HepG2 (cell line): ENCODE measurements at regions not wholly inside any gene's neighbourhood (a gene's known extent, or its start where the extent isn't known, plus 50 kb on each side); places are given as distances from the start of the nearest gene placed in this dataset.

Experiments
- ATAC-seq: fragments of 200-7000 bp; cut with Tn5 transposase; 3 replicates; pipeline ENCODE4 v1.9.1; 2020; ENCODE audit warnings: mild to moderate bottlenecking, moderate library complexity
- BruUV-seq: library from RNA; stranded (reverse); fragments of 400-500 nt; replicated peaks from 2 replicates; lab custom pipeline; 2021; lab: Mats Ljungman, UMichigan
- CTCF ChIA-PET: fragments of 300-600 bp; formaldehyde crosslinking; extraction: SDS; loops from one replicate; lab custom pipeline; 2021; ENCODE audit warnings: low total read pairs, inconsistent platforms, low intra/inter-chr PET ratio; lab: Yijun Ruan, JAX
- POLR2A ChIA-PET: fragments of 350-600 bp; sonication (Branson Sonifier 250); formaldehyde crosslinking; loops from one replicate; lab custom pipeline; 2020; ENCODE audit warnings: antibody characterized with exemption, inconsistent platforms; lab: Yijun Ruan, JAX
- DNase-seq: peaks from one replicate; pipeline ENCODE4 v3.0.0-alpha.2; 2015; ENCODE audit warnings: low spot score
- FAIRE-seq: peaks from 3 replicates; lab custom pipeline; 2011; peaks lifted over from hg19 to GRCh38; lab: Jason Lieb, UNC
- H2AFZ ChIP-seq: one replicate; pipeline ENCODE4 v1.6.1; 2011; ENCODE audit warnings: low read length, inconsistent platforms
- H3K27ac ChIP-seq: fragments of 300-600 bp; 3 replicates; pipeline ENCODE4 v1.8.0; 2011; ENCODE audit warnings: mixed run types, mild to moderate bottlenecking, mixed read lengths, low read length, inconsistent platforms; ENCODE audit not compliant: insufficient read depth; ENCODE audit errors: extremely low read length
- H3K27me3 ChIP-seq, 2 experiments: fragments of 200-600 bp in 1 of 2; 2 replicates in 1 of 2; 3 replicates in 1 of 2; pipeline versions ENCODE4 v1.6.0 to v1.8.0; 2011; ENCODE audit warnings: low read length in 2 of 2, mild to moderate bottlenecking in 2 of 2, moderate library complexity in 2 of 2, inconsistent platforms in 1 of 2; ENCODE audit not compliant: insufficient read depth in 2 of 2, control insufficient read depth in 1 of 2
- H3K36me3 ChIP-seq, 2 experiments: fragments of 200-600 bp in 1 of 2; replicated peaks in 1 of 2; 2 replicates in 1 of 2; 3 replicates in 1 of 2; pipeline versions ENCODE4 v1.5.1 to v1.8.0; 2011; ENCODE audit warnings: low read length in 2 of 2, inconsistent platforms in 1 of 2; ENCODE audit not compliant: insufficient read depth in 2 of 2, control insufficient read depth in 1 of 2
- H3K4me1 ChIP-seq: 2 replicates; pipeline ENCODE4 v1.5.1; 2012; ENCODE audit warnings: low read length, inconsistent platforms; ENCODE audit not compliant: insufficient read depth
- H3K4me2 ChIP-seq: 2 replicates; pipeline ENCODE4 v1.6.0; 2011; ENCODE audit warnings: low read depth, low read length, inconsistent platforms
- H3K4me3 ChIP-seq, 3 experiments: fragments of 200-600 bp in 1 of 3; sonication (generic), shearing (Covaris generic) in 1 of 3; replicated peaks in 1 of 3; 2 replicates each; pipeline ENCODE4 v1.5.1; 2011 to 2016; ENCODE audit warnings: low read length in 3 of 3, inconsistent platforms in 2 of 3, low read depth in 2 of 3, mild to moderate bottlenecking in 2 of 3, control low read depth in 1 of 3, mixed read lengths in 1 of 3; ENCODE audit not compliant: insufficient read depth in 1 of 3
- H3K79me2 ChIP-seq: one replicate; pipeline ENCODE4 v1.6.1; 2011; ENCODE audit warnings: low read length, inconsistent platforms; ENCODE audit not compliant: insufficient read depth
- H3K9ac ChIP-seq: 2 replicates; pipeline ENCODE4 v1.6.0; 2011; ENCODE audit warnings: mild to moderate bottlenecking, low read depth, low read length, inconsistent platforms; ENCODE audit not compliant: insufficient read depth
- H3K9me3 ChIP-seq: 2 replicates; pipeline ENCODE4 v1.5.1; 2012; ENCODE audit warnings: mild to moderate bottlenecking, low read length
- H4K20me1 ChIP-seq: 2 replicates; pipeline ENCODE4 v1.6.0; 2011; ENCODE audit warnings: inconsistent platforms, mild to moderate bottlenecking, low read length, moderate library complexity; ENCODE audit not compliant: insufficient read depth
- GZF1 ChIP-seq: sonication (generic); formaldehyde crosslinking; IDR thresholded peaks from 2 replicates; pipeline ENCODE4 v1.5.1; 2020; ENCODE audit warnings: mild to moderate bottlenecking, missing genetic modification reagents
- KLF6 ChIP-seq: IDR thresholded peaks from 2 replicates; pipeline ENCODE4 v1.8.0; 2016; ENCODE audit warnings: missing biosample characterization, missing genetic modification reagents
- MYNN ChIP-seq: sonication (generic); formaldehyde crosslinking; IDR thresholded peaks from 2 replicates; pipeline ENCODE4 v1.4.0; 2020; ENCODE audit warnings: mild to moderate bottlenecking, low read depth, missing genetic modification reagents
- NR2C2 ChIP-seq: sonication (generic); formaldehyde crosslinking; IDR thresholded peaks from 2 replicates; pipeline ENCODE4 v1.4.0; 2020; ENCODE audit warnings: missing genetic modification reagents, mild to moderate bottlenecking, moderate library complexity, borderline replicate concordance
- RFXAP ChIP-seq: sonication (generic); formaldehyde crosslinking; IDR thresholded peaks from 2 replicates; pipeline ENCODE4 v1.4.0; 2020; ENCODE audit warnings: missing genetic modification reagents, borderline replicate concordance
- SMAD3 ChIP-seq: sonication (generic); formaldehyde crosslinking; IDR thresholded peaks from 2 replicates; pipeline ENCODE4 v1.4.0; 2020; ENCODE audit warnings: missing genetic modification reagents
- SOX6 ChIP-seq, 2 experiments: fragments of 450-650 bp in 1 of 2; sonication (generic) in 1 of 2; formaldehyde crosslinking in 1 of 2; IDR thresholded peaks; 2 replicates each; pipeline versions ENCODE4 v1.4.0 to v1.6.1; 2017 to 2020; ENCODE audit warnings: antibody characterized with exemption in 1 of 2, mild to moderate bottlenecking in 1 of 2, missing genetic modification reagents in 1 of 2
- ZNF12 ChIP-seq: sonication (generic); formaldehyde crosslinking; IDR thresholded peaks from 2 replicates; pipeline ENCODE4 v1.5.0; 2020; ENCODE audit warnings: missing genetic modification reagents
- ZNF30 ChIP-seq: sonication (generic); formaldehyde crosslinking; IDR thresholded peaks from 2 replicates; pipeline ENCODE4 v1.5.0; 2020; ENCODE audit warnings: mild to moderate bottlenecking, missing genetic modification reagents
- in situ Hi-C: cut with HindIII; loops from 2 replicates; pipeline ENCODE4 v1.10.0; 2017; ENCODE audit warnings: low pct_unique_long_range_greater_than_20kb; ENCODE audit not compliant: extremely low pct_ligation_motif_present
- intact Hi-C: fragments of 100-400 bp; cut with micrococcal nuclease; formaldehyde crosslinking; loops from one replicate; pipeline ENCODE4 v1.10.0; 2022; ENCODE audit not compliant: unreplicated experiment
- TF ChIP-seq, protein P1 (sequence below): sonication (generic); formaldehyde crosslinking; IDR thresholded peaks from 2 replicates; pipeline ENCODE4 v1.5.1; 2020; ENCODE audit warnings: mild to moderate bottlenecking, missing genetic modification reagents, borderline replicate concordance
- TF ChIP-seq, protein P2 (sequence below), 2 experiments: IDR thresholded peaks; 2 replicates each; pipeline ENCODE4 v1.6.1; 2011 to 2012; ENCODE audit warnings: low read length in 2 of 2, borderline replicate concordance in 1 of 2, low read depth in 1 of 2, mild to moderate bottlenecking in 1 of 2, moderate library complexity in 1 of 2
- TF ChIP-seq, protein P3 (sequence below): sonication (generic); formaldehyde crosslinking; IDR thresholded peaks from 2 replicates; pipeline ENCODE4 v1.4.0; 2020; ENCODE audit warnings: low read depth, missing genetic modification reagents
- TF ChIP-seq, protein P4 (sequence below): sonication (generic); formaldehyde crosslinking; IDR thresholded peaks from 2 replicates; pipeline ENCODE4 v1.8.0; 2022; ENCODE audit warnings: mild to moderate bottlenecking, missing genetic modification reagents, borderline replicate concordance

DNA sequence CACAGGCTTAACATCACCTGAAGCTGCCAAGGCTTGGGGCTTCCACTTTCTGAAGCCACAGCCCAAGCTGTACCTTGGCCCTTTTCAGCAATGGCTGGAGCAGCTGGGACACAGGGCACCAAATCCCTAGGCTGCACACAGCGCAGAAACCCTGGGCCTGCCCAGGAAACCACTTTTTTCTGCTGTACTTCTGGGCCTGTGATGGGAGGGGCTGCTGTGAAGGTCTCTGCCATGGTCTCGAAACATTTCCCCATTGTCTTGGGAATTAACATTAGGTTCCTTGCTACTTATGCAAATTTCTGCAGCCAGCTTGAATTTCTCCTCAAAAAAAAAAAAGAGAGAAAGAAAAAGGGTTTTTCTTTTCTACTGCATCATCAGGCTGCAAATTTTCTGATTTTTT lies 219.1 kb downstream of the RPL10L start (continued):
- TF ChIP-seq, protein P1, sequence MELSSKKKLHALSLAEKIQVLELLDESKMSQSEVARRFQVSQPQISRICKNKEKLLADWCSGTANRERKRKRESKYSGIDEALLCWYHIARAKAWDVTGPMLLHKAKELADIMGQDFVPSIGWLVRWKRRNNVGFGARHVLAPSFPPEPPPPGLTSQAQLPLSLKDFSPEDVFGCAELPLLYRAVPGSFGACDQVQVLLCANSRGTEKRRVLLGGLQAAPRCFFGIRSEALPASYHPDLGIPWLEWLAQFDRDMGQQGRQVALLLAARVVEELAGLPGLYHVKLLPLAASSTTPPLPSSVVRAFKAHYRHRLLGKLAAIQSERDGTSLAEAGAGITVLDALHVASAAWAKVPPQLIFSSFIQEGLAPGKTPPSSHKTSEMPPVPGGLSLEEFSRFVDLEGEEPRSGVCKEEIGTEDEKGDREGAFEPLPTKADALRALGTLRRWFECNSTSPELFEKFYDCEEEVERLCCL (CRISPR knock-in tag), result no peak

DNA sequence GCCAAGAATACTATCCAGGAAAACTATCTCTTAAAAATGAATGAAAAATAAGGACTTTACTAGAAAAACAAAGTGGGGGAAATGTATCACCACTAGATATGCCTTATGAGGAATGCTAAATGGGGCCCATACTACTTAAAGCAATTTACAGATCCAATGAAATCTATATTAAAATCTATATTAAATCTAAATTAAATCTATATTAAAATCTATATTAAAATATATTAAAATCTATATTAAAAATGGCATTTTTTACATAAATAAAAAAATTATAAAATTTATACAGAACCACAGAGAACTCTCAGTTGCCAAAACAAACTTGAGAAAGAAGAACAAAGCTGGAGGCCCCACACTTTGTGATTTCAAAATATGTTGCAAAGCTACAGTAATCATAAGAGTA lies 234.5 kb downstream of the RPL10L start:
- FAIRE-seq (no peak), ATAC-seq (no peak), DNase-seq (no peak)
- POLR2A ChIA-PET, result no interaction called here
- Histone ChIP-seq H3K79me2 (no peaks in the 10 kb centered on the region), H3K4me1 (no peaks in the 10 kb centered on the region), H3K9ac (no peak overlapping the region), H3K4me3 (no peak overlapping the region), H3K27me3 (no peaks in the 10 kb centered on the region), H2AFZ (no peak overlapping the region), H3K36me3 (no peaks in the 10 kb centered on the region), H3K27ac (no peak overlapping the region), H4K20me1 (no peaks in the 10 kb centered on the region), H3K4me2 (no peak overlapping the region), H3K9me3 (peaks cover 71% of the 10 kb centered on the region)
- TF ChIP-seq SOX6 (IDR thresholded peaks at IDR 0.05) (no peak), SOX6 (CRISPR knock-in tag; IDR thresholded peaks at IDR 0.05) (no peak), ZNF30 (CRISPR knock-in tag) (no peak), GZF1 (CRISPR knock-in tag) (no peak), MYNN (CRISPR knock-in tag) (no peak), RFXAP (CRISPR knock-in tag) (no peak), SMAD3 (CRISPR knock-in tag) (no peak), KLF6 (CRISPR knock-in tag) (no peak), NR2C2 (CRISPR knock-in tag) (no peak), ZNF12 (CRISPR knock-in tag) (no peak)
- TF ChIP-seq, protein P2, sequence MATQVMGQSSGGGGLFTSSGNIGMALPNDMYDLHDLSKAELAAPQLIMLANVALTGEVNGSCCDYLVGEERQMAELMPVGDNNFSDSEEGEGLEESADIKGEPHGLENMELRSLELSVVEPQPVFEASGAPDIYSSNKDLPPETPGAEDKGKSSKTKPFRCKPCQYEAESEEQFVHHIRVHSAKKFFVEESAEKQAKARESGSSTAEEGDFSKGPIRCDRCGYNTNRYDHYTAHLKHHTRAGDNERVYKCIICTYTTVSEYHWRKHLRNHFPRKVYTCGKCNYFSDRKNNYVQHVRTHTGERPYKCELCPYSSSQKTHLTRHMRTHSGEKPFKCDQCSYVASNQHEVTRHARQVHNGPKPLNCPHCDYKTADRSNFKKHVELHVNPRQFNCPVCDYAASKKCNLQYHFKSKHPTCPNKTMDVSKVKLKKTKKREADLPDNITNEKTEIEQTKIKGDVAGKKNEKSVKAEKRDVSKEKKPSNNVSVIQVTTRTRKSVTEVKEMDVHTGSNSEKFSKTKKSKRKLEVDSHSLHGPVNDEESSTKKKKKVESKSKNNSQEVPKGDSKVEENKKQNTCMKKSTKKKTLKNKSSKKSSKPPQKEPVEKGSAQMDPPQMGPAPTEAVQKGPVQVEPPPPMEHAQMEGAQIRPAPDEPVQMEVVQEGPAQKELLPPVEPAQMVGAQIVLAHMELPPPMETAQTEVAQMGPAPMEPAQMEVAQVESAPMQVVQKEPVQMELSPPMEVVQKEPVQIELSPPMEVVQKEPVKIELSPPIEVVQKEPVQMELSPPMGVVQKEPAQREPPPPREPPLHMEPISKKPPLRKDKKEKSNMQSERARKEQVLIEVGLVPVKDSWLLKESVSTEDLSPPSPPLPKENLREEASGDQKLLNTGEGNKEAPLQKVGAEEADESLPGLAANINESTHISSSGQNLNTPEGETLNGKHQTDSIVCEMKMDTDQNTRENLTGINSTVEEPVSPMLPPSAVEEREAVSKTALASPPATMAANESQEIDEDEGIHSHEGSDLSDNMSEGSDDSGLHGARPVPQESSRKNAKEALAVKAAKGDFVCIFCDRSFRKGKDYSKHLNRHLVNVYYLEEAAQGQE (IDR thresholded peaks at IDR 0.05; ENCODE audit: borderline replicate concordance in 1 of 2, low read depth in 1 of 2, low read length in 2 of 2), result no peak
- TF ChIP-seq, protein P3, sequence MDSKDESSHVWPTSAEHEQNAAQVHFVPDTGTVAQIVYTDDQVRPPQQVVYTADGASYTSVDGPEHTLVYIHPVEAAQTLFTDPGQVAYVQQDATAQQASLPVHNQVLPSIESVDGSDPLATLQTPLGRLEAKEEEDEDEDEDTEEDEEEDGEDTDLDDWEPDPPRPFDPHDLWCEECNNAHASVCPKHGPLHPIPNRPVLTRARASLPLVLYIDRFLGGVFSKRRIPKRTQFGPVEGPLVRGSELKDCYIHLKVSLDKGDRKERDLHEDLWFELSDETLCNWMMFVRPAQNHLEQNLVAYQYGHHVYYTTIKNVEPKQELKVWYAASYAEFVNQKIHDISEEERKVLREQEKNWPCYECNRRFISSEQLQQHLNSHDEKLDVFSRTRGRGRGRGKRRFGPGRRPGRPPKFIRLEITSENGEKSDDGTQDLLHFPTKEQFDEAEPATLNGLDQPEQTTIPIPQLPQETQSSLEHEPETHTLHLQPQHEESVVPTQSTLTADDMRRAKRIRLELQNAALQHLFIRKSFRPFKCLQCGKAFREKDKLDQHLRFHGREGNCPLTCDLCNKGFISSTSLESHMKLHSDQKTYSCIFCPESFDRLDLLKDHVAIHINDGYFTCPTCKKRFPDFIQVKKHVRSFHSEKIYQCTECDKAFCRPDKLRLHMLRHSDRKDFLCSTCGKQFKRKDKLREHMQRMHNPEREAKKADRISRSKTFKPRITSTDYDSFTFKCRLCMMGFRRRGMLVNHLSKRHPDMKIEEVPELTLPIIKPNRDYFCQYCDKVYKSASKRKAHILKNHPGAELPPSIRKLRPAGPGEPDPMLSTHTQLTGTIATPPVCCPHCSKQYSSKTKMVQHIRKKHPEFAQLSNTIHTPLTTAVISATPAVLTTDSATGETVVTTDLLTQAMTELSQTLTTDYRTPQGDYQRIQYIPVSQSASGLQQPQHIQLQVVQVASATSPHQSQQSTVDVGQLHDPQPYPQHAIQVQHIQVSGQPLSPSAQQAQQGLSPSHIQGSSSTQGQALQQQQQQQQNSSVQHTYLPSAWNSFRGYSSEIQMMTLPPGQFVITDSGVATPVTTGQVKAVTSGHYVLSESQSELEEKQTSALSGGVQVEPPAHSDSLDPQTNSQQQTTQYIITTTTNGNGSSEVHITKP (CRISPR knock-in tag), result no peak
- TF ChIP-seq, protein P4, sequence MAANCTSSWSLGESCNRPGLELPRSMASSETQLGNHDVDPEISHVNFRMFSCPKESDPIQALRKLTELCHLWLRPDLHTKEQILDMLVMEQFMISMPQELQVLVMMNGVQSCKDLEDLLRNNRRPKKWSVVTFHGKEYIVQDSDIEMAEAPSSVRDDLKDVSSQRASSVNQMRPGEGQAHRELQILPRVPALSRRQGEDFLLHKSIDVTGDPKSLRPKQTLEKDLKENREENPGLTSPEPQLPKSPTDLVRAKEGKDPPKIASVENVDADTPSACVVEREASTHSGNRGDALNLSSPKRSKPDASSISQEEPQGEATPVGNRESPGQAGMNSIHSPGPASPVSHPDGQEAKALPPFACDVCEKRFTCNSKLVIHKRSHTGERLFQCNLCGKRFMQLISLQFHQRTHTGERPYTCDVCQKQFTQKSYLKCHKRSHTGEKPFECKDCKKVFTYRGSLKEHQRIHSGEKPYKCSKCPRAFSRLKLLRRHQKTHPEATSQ (CRISPR knock-in tag), result no peak
- no TSS peak for BruUV-seq
- CTCF ChIA-PET, result no interaction called here
- in situ Hi-C loops (no loop called here), intact Hi-C loops (no loop called here)
